GM12873 (cell line): ENCODE measurements at regions not wholly inside any gene's neighbourhood (a gene's known extent, or its start where the extent isn't known, plus 50 kb on each side); places are given as distances from the start of the nearest gene placed in this dataset.

Source experiments
- TF ChIP-seq, protein P1 (sequence below): IDR thresholded peaks from 2 replicates; pipeline ENCODE4 v1.5.1; 2012; ENCODE audit warnings: low read depth, mild to moderate bottlenecking, moderate library complexity, low read length, control low read depth; ENCODE audit not compliant: insufficient read depth; ENCODE audit errors: missing control alignments

DNA sequence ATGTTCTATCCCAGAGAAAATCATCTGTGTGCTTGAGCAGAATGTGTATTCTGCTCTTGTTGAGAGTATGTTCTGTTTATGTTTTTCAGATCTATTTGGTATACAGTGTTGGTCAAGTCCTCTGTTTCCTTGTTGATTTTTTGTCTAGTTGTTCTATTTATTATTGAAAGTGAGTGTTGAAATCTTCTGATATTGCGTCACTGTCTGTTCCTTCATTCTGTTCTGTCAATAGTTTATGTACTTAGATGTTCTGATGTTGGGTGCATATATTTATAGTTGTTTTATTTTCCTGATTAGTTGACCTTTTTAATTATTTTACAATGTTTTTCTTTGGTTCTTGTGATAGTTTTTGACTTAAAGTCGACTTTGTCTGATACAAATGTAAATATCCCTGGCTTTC, 458.7 kb upstream of the HSF2 start:
- TF ChIP-seq, protein P1, sequence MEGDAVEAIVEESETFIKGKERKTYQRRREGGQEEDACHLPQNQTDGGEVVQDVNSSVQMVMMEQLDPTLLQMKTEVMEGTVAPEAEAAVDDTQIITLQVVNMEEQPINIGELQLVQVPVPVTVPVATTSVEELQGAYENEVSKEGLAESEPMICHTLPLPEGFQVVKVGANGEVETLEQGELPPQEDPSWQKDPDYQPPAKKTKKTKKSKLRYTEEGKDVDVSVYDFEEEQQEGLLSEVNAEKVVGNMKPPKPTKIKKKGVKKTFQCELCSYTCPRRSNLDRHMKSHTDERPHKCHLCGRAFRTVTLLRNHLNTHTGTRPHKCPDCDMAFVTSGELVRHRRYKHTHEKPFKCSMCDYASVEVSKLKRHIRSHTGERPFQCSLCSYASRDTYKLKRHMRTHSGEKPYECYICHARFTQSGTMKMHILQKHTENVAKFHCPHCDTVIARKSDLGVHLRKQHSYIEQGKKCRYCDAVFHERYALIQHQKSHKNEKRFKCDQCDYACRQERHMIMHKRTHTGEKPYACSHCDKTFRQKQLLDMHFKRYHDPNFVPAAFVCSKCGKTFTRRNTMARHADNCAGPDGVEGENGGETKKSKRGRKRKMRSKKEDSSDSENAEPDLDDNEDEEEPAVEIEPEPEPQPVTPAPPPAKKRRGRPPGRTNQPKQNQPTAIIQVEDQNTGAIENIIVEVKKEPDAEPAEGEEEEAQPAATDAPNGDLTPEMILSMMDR: no peak

DNA sequence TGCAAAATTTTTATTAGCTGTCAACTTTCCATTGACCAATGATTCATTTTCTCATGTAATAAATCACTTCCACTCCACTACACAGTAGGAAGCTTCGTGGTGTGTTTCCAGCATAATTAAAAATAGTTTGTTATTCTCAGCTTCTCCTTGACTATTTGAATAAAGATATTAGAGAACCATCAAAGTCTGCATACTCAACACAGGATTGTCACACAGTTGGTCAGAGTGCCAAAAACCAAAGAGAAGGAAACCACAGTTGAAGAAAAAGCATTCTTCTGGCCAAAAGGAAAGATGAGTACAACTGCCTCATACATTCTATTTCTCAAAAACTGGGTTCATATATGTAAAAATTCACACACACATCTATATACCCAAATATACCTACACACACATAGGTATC, 455.1 kb upstream of the HSF2 start:
- TF ChIP-seq, protein P1: no peak

DNA sequence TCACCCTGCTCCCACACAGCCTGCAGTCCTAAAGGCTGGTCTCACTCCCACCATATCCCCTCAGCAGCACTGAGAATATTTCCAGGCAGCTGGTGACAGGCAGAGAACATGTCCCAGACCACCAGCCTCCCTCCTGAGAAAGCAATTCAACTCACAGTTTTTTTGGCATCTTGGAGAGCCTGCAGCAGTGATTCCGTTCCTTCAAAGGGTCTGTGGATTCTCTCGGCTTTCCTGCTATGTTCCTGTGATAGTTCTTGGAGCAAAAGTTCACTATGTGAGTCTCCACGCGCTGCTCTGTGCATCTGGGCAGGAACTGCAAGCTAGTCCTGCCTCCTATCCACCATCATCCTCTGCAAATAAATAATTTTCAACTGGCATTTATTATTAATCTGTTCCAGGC, 448.3 kb upstream of the HSF2 start:
- TF ChIP-seq, protein P1: no peak

DNA sequence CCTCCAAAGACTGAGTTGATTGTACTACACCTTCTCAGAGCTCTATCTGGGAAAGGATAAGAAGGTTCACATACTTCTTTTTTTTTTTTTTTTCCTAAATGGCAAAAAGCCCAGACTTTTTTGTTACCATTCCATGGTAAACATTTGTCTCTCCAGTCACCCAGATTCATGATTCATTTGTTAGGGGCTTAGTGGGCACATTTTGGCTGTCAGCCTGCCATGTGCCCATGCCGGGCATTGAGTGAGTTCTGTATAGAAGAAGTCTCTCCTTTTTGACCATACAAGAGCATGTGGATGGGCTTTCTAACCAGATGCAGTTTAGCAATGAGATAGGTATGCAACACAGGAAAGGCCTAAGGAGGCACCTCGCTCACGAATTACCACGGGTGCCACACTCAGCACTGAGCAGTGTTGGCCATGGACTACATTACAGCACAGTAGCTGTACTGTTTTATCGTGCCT, 447.5 kb upstream of the HSF2 start:
- TF ChIP-seq, protein P1: no peak

DNA sequence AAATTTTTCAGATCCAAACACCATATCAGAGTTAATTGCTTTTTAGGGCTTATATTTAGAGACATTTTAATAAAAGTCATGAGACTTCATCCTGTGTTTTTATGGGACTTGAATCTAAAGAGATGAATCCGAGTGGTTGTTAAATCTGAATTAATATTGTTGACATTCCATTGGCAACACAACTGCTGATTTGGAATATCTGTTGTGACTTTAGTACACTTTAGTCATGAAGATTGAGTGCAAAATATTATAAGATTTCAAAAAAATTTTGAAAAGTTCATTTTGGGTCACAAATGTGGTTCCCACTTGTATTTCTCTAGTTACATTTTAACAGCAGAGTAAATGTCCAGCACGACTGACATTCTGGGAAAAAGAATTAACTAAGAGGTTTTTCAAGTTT, 442.7 kb upstream of the HSF2 start:
- TF ChIP-seq, protein P1: no peak

DNA sequence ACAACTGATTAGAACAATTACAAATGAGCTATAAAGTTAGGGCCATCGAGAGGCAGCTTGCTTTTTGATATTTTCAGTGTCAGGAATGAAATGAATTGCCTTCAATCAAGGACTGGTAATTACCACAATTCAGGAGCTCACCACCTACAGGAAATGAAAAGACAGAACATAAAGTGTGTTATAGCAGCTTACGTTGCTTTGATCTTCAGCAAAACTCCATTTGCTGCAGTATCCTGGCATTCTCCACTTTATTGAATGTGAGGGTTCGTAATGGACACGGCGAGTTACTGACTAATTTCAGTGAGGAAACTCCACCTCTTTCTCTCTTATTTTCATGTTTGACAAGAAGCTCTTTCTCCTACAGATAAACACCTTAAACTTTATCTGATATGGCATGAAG, 440.0 kb upstream of the HSF2 start:
- TF ChIP-seq, protein P1: no peak

DNA sequence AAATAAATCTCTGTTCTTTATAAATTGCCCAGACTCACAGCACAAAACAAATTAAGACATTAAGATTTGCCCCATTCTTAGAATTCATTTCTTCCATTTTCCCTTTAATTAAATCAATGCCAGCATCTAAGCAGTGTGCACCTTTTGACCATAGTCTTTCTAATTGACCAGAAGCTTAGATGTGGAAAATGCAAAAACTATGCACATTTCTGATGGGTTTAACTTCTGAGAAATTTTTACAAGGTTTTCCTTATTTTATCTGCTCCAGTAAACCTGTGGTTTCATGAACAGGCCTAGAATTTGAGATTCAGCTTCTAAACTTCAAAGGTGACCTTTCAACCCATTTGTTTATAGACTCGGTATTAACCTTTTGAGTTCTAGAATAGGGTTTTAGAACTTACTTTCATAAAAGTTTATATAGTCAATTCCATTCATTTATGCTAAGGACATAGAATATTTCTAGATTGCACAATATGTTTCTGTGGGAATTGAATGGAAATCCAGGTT, 437.8 kb upstream of the HSF2 start:
- TF ChIP-seq, protein P1: no peak
